ENCODE measurements at regions not wholly inside any gene's neighbourhood (a gene's known extent, or its start where the extent isn't known, plus 50 kb on each side); places are given as distances from the start of the nearest gene placed in this dataset.

- TF ChIP-seq EZH2 (IDR thresholded peaks at IDR 0.05; ENCODE audit: low read length) (no peak), CTCF (optimal IDR thresholded peaks at IDR 0.05 in 1 of 3, IDR thresholded peaks at IDR 0.05 in 1 of 3, conservative IDR thresholded peaks at IDR 0.05 in 1 of 3; ENCODE audit: extremely low read depth in 1 of 3, insufficient read depth in 2 of 3, low read length in 3 of 3) (no peak)
Measured at GRCh38 chr9:115694991-115695390, 458.6 kb upstream of the PAPPA start.
